ENCODE measurements at regions not wholly inside any gene's neighbourhood (a gene's known extent, or its start where the extent isn't known, plus 50 kb on each side); places are given as distances from the start of the nearest gene placed in this dataset.

DNA sequence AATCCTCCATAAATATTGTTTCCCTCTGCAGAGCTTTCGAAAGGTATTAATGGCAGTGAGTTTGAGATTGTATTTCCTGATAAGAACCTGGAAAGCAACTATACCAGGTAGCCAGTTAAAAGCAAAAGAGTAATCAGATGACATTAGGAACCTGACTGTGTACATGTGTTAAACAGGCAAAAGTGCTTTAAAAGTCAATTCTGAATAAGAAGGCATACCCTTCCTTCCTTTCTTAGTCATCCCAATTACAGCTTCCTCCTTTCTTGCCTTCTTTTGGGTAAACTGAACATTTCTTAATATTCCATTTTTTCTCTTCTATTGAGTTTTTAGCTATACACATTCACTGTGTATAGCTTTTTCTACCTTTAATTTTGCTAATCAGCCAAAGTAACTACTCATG is 144.7 kb downstream of the ZNF281 start:
- ChIA-PET CTCF (ENCODE audit: low intra/inter-chr PET ratio) (no interaction called here), POLR2A (no interaction called here)
- Histone ChIP-seq H3K4me2 (ENCODE audit: insufficient read depth, low read length) (no peak overlapping the region), H3K79me2 (ENCODE audit: control insufficient read depth, insufficient read depth, low read length) (no peaks in the 10 kb centered on the region), H3K27me3 (ENCODE audit: control insufficient read depth in 2 of 2, insufficient read depth in 2 of 2, low read length in 2 of 2) (peaks cover 2 to 9% of the 10 kb centered on the region in 2 experiments; a peak in 1 of 5 replicates), H3K9ac (ENCODE audit: insufficient read depth in 1 of 2, low read depth in 2 of 2, low read length in 2 of 2) (no peak overlapping the region), H3K27ac (ENCODE audit: extremely low read depth, low read depth, low read length) (no peak overlapping the region), H4K20me1 (replicated peaks; ENCODE audit: control insufficient read depth, insufficient read depth, low read length) (no peaks in the 10 kb centered on the region), H3K9me1 (ENCODE audit: control insufficient read depth, insufficient read depth, low read length) (no peaks in the 10 kb centered on the region), H3K36me3 (ENCODE audit: control insufficient read depth, insufficient read depth, low read length) (no peaks in the 10 kb centered on the region), H2AFZ (ENCODE audit: low read depth, low read length) (no peak overlapping the region), H3K4me3 (no peak overlapping the region), H3K4me1 (replicated peaks in 1 of 2; ENCODE audit: control insufficient read depth in 2 of 2, insufficient read depth in 2 of 2, low read length in 2 of 2) (no peaks in the 10 kb centered on the region), H3K9me3 (replicated peaks; ENCODE audit: control insufficient read depth, insufficient read depth, low read depth, low read length) (no peaks in the 10 kb centered on the region)
- DNase-seq (ENCODE audit: extremely low read depth in 1 of 4, low spot score in 3 of 4) = no peak
- 6% methylated on average over 1 of the region's 1 CpG for WGBS (ENCODE audit: insufficient coverage, low coverage, missing lambda C conversion rate)
- no TSS peak for BruUV-seq (replicated peaks)
- intact Hi-C loops (cut with micrococcal nuclease) (no loop called here), in situ Hi-C loops (cut with MboI) (no loop called here)
- ATAC-seq = no peak
- FAIRE-seq = no peak
- TF ChIP-seq HOXB6 (CRISPR knock-in tag; IDR thresholded peaks at IDR 0.05; ENCODE audit: borderline replicate concordance) (no peak), MTA2 (IDR thresholded peaks at IDR 0.05; ENCODE audit: low read depth) (no peak), ZNF253 (CRISPR knock-in tag; conservative IDR thresholded peaks at IDR 0.05) (no peak), SIX5 (IDR thresholded peaks at IDR 0.05; ENCODE audit: borderline replicate concordance in 1 of 2, insufficient read depth in 1 of 2, low read depth in 1 of 2, low read length in 2 of 2) (no peak), ZNF79 (CRISPR knock-in tag; IDR thresholded peaks at IDR 0.05; ENCODE audit: low read depth) (no peak), COPS2 (conservative IDR thresholded peaks at IDR 0.05) (no peak), RBM15 (IDR thresholded peaks at IDR 0.05; ENCODE audit: insufficient read depth, low read length) (no peak), NR3C1 (CRISPR knock-in tag; IDR thresholded peaks at IDR 0.05) (no peak), IFI16 (CRISPR knock-in tag; IDR thresholded peaks at IDR 0.05) (no peak), FOSL1 (tag; conservative IDR thresholded peaks at IDR 0.05) (no peak), ZNF764 (CRISPR knock-in tag; IDR thresholded peaks at IDR 0.05; ENCODE audit: low read depth) (no peak)
